ENCODE measurements at regions not wholly inside any gene's neighbourhood (a gene's known extent, or its start where the extent isn't known, plus 50 kb on each side); places are given as distances from the start of the nearest gene placed in this dataset.

GRCh38 chr1:188295157-188295556 lies 1466.4 kb downstream of the PLA2G4A start:
- no peaks in the 10 kb centered on the region for H3F3A ChIP-seq (ENCODE audit: insufficient read depth, low read depth)
- POLR2A ChIA-PET (ENCODE audit: unreplicated experiment) = no interaction called here
- no peaks in the 10 kb centered on the region for H4K20me1 ChIP-seq (ENCODE audit: insufficient read depth)
- no peak for DNase-seq
- no peaks in the 10 kb centered on the region for H3K9me3 ChIP-seq (ENCODE audit: insufficient read depth, low read depth)
- H3K4me2 ChIP-seq = no peak overlapping the region
- no peak overlapping the region for H3K27ac ChIP-seq
- no peaks in the 10 kb centered on the region for H3K36me3 ChIP-seq (ENCODE audit: low read depth)
- H3K9me2 ChIP-seq (ENCODE audit: insufficient read depth) = no peaks in the 10 kb centered on the region
- H3K79me2 ChIP-seq (ENCODE audit: low read depth) = no peaks in the 10 kb centered on the region
- TF ChIP-seq EZH2 (IDR thresholded peaks at IDR 0.05; ENCODE audit: low read depth) = no peak
- TF ChIP-seq CTCF (conservative IDR thresholded peaks at IDR 0.05) = no peak
- no peak overlapping the region for H3K4me3 ChIP-seq
- H2AFZ ChIP-seq = no peak overlapping the region
- BruUV-seq (replicated peaks) = no TSS peak
- no peaks in the 10 kb centered on the region for H3K27me3 ChIP-seq (ENCODE audit: insufficient read depth, low read depth)
- no peaks in the 10 kb centered on the region for H3K4me1 ChIP-seq (replicated peaks; ENCODE audit: insufficient read depth)
- CTCF ChIA-PET = no interaction called here
- intact Hi-C loops (cut with micrococcal nuclease; ENCODE audit: unreplicated experiment) = no loop called here

- Histone ChIP-seq H3K36me3 (ENCODE audit: low read depth) (no peaks in the 10 kb centered on the region), H3F3A (ENCODE audit: insufficient read depth, low read depth) (no peaks in the 10 kb centered on the region), H3K9me2 (ENCODE audit: insufficient read depth) (no peaks in the 10 kb centered on the region), H3K4me3 (no peak overlapping the region), H3K27me3 (ENCODE audit: insufficient read depth, low read depth) (no peaks in the 10 kb centered on the region), H3K4me2 (no peak overlapping the region), H3K79me2 (ENCODE audit: low read depth) (no peaks in the 10 kb centered on the region), H3K9me3 (ENCODE audit: insufficient read depth, low read depth) (no peaks in the 10 kb centered on the region), H3K27ac (no peak overlapping the region), H2AFZ (no peak overlapping the region), H3K4me1 (replicated peaks; ENCODE audit: insufficient read depth) (no peaks in the 10 kb centered on the region), H4K20me1 (ENCODE audit: insufficient read depth) (no peaks in the 10 kb centered on the region)
- TF ChIP-seq CTCF (conservative IDR thresholded peaks at IDR 0.05) (no peak), EZH2 (IDR thresholded peaks at IDR 0.05; ENCODE audit: low read depth) (no peak)
- DNase-seq = no peak
- no TSS peak for BruUV-seq (replicated peaks)
- CTCF ChIA-PET = no interaction called here
- POLR2A ChIA-PET (ENCODE audit: unreplicated experiment) = no interaction called here
- intact Hi-C loops (cut with micrococcal nuclease; ENCODE audit: unreplicated experiment) = no loop called here
Measured at GRCh38 chr1:188302746-188303145, 1474.0 kb downstream of the PLA2G4A start.

GRCh38 chr1:188314557-188315137 lies 1485.9 kb downstream of the PLA2G4A start:
- H3K9me2 ChIP-seq (ENCODE audit: insufficient read depth) = no peaks in the 10 kb centered on the region
- no peak for DNase-seq
- H2AFZ ChIP-seq = no peak overlapping the region
- intact Hi-C loops (cut with micrococcal nuclease; ENCODE audit: unreplicated experiment) = no loop called here
- no peaks in the 10 kb centered on the region for H3K9me3 ChIP-seq (ENCODE audit: insufficient read depth, low read depth)
- POLR2A ChIA-PET (ENCODE audit: unreplicated experiment) = no interaction called here
- H3K4me1 ChIP-seq (replicated peaks; ENCODE audit: insufficient read depth) = no peaks in the 10 kb centered on the region
- no TSS peak for BruUV-seq (replicated peaks)
- no peak for TF ChIP-seq CTCF (conservative IDR thresholded peaks at IDR 0.05)
- TF ChIP-seq EZH2 (IDR thresholded peaks at IDR 0.05; ENCODE audit: low read depth) = no peak
- no peak overlapping the region for H3K4me3 ChIP-seq
- H3K79me2 ChIP-seq (ENCODE audit: low read depth) = no peaks in the 10 kb centered on the region
- 0 out of 2 replicates have a peak, but pooled peaks cover 4% of the 10 kb centered on the region for H3F3A ChIP-seq (ENCODE audit: insufficient read depth, low read depth)
- H3K27me3 ChIP-seq (ENCODE audit: insufficient read depth, low read depth) = no peaks in the 10 kb centered on the region
- H3K36me3 ChIP-seq (ENCODE audit: low read depth) = no peaks in the 10 kb centered on the region
- CTCF ChIA-PET = no interaction called here
- H3K27ac ChIP-seq = no peak overlapping the region
- no peak overlapping the region for H3K4me2 ChIP-seq
- H4K20me1 ChIP-seq (ENCODE audit: insufficient read depth) = no peaks in the 10 kb centered on the region

Data from PC-9 (cell line).